Fibroblast of skin of right biceps (primary cell): ENCODE measurements at regions not wholly inside any gene's neighbourhood (a gene's known extent, or its start where the extent isn't known, plus 50 kb on each side); places are given as distances from the start of the nearest gene placed in this dataset.
A peak's percentile ranks its signal among the peaks of the same experiment; 100 is the strongest.
"Not testable (repeated sequence)": the region's sequence is repeated elsewhere in the genome, so short reads cannot be mapped to it uniquely, and the experiment has no call there.

ENCODE experiments used
- DNase-seq: peaks from one replicate; pipeline ENCODE4 v3.0.0-alpha.2; 2013

GRCh38 chr12:114868995-114869834, 185.2 kb upstream of the TBX3 start:
- DNase-seq = peak; percentile 78

DNA sequence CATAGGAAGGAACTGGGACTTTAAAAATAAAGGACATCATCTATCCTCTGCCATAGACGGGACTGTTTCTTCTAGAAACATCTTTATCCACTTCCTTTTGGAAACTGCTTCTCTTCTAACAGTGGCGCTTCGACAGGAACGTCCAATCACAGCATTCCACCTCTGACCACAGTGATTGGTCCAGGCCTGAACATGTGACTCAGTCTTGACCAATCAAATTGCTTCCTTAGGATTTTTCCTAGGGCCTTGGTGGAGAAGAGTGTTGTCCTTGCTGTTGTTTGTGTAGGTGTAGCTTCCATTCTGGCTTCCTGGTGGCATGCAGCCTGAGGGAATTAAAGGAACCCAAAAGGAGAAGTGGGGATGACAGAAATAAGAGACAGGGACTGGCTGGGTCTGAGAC, 182.4 kb upstream of the TBX3 start:
- no peak for DNase-seq

GRCh38 chr12:114864837-114865551, 181.0 kb upstream of the TBX3 start:
- DNase-seq = no peak

- DNase-seq = no peak
These were observed 179.9 kb upstream of the TBX3 start for GRCh38 chr12:114863911-114864310.

- no peak for DNase-seq
These were observed 177.0 kb upstream of the TBX3 start for GRCh38 chr12:114860969-114861368.

DNA sequence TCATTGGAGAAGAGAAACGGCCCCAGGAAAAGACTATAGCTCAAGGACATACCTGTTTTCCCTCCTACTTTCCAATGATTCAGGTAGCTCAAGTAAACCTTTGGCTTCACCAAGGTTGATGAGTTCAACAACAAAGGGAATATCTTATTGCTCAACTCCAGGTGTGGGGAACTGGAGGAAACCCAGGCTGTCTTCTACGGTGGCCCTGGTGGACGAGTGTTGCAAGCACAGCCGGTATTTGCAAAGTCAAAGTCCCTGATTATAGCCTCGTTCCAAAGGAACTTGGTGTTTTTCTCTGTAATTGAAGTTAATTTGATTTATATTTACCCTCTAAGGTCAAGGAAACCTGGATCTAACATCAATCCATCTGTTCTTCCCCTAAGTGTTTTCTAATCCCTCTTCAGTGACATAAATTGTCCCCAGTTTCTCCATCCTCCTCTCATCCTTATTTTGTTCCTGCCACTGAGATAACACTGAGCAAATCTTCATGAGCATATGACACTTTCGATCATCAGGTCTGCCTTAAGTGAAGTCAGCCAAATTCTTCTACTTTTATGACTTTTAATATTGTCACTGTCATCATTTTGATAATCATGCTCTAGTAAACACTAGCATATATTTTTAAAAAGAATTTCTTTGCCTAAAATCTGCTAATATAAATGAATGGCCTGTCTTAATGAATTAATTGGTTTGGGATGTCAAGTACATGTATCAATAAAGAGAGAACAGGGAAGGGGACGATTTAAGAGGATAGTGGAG, 174.6 kb upstream of the TBX3 start:
- no peak for DNase-seq

DNA sequence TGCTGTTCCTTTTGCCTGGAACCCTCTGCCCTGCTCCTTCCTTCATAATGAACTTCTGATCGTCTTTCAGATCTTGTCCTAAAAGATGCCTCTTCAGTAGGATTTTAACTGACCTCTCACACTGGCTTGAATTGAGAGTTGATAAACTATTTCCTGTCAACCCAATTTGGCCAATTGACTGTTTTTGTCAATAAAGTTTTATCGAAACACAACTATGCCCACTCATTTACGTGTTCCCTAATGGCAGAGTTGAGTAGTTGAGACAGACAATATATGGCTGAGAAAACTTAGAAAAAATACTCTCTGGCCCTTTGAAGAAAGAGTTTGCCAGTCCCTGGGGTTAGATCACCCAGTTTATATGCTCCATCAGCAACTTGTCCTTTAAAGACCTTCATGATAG, 171.7 kb upstream of the TBX3 start:
- no peak for DNase-seq

DNA sequence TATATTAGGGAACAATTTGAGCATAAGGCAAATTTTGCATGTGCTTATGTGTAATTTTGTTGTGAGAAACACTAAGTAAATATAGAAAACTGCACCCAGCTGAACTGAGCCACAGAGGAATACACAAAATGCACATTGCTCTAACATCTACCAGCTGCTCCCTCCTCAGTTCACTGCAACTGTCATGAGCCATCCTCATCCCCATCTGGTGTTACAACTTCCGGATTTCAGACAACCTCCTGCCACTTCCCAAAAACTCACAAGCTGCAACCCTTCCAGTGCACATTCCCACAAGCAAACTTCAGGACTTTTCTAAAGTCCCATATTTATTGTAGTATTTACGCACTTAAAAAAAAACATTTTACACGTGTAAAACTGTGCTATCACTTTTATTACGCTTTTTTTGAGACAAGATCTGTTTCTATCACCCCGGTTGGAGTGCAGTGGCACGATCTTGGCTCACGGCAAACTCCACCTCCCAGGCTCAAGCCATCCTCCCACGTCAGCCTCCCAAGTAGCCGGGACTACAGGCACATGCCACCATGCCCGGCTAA, 169.1 kb upstream of the TBX3 start:
- peak; percentile 31 for DNase-seq

- DNase-seq = no peak
These were observed 168.0 kb upstream of the TBX3 start for GRCh38 chr12:114851981-114852380.

DNA sequence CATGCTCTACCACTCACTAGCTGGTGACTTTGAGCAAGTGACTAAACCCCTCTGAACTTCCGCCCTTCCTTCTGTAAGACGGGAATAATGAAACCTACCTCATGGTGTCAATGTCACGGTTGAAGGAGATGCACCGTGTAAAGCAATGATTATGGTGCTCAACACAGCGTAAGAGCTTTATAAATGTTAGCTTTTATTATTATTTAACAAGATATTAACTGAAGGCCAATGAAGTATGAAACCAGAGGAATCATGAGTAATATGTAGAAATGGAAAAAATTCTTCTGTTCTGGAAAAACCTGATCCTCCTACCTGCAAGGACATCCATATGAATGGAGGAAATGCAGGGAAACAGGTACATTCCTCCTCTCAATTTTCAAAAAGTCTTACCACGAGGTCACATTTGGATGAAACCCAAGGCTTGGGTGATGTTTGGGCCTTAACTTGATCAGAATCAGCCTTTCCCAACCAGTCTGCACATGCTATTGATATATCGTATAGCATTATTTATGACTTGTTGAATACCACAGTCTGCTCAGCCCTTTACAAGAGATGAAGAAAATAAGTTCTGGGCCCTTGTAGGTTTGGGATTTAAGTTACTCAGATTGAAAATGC, 166.8 kb upstream of the TBX3 start:
- no peak for DNase-seq

DNA sequence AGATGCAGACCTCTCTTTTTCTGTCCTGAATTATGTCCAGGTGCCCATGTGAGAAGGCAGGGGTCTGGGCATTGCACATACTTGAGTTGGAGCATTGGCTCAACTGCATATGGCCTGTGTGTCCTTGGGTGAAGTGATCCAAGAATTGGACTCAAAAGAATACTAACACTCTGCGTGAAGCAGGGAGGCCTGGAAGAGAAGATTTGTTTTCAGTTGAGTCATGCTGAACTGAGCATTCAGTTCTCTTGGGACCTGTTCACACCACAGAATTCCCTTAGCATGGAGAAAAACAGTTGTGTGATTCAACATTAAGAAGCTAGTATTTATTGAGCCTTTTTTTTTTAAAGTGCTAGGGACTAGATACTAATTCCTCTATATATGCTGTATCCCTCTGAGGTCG, 164.7 kb upstream of the TBX3 start:
- DNase-seq = peak; percentile 96

- peak; percentile 51 for DNase-seq
These were observed 163.6 kb upstream of the TBX3 start for GRCh38 chr12:114847441-114848035.

GRCh38 chr12:114846771-114847170, 162.8 kb upstream of the TBX3 start:
- DNase-seq = no peak

DNA sequence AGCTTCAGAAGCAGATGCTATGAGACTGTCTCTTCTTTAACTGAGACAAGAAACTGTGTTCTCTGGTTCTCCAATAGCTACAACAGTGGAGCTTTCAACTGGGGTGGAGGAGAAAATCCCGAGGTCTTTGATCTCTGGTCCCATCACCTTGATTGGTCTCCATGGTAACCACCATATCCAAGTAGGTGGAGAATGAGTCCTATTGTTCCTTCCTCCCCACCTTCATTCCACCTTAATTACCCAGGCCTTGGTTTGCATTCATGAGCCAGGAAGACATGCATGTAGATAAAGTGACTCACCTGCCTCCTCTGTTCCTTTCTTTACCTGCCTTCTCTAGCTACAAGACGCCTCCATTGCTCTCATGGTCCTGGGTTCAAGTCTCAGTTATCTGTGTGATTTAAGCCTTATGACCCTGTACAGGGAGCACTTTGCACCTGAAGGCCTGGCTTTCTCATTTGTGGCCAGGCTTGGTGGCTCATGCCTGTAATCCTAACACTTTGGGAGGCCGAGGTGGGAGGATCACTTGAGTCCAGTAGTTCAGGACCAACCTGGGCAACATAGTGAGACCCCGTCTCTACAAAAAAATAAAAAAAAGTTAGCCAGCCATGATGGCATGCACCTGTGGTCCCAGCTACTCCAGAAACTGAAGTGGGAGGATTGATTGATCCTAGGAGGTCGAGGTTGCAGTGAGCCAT, 157.7 kb upstream of the TBX3 start:
- DNase-seq = no peak

DNA sequence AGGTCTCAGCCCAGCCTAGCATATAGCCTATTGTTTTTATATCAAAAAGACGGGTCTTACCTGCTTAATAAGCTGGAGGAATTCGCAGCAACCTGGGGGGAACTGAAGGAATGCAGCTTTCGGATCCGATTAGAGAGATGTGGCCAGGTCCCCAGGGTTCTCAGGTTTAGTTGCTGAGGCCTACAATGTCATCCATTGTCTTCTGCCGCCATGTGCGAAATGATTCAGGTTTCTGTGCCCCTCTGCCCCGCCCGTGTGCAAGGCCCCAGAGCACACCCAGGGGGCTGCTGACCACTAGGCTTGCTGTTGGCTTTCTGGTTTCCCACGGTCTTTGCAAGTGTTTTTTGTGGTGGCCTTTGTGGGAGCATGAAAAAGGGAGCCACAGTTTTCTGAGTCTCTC, 154.5 kb upstream of the TBX3 start:
- DNase-seq = no peak

- no peak for DNase-seq
These were observed 152.6 kb upstream of the TBX3 start for GRCh38 chr12:114836609-114837008.

GRCh38 chr12:114835031-114835430, 151.1 kb upstream of the TBX3 start:
- peak; percentile 91 for DNase-seq

GRCh38 chr12:114834621-114835020, 150.6 kb upstream of the TBX3 start:
- peak; percentile 84 for DNase-seq

DNA sequence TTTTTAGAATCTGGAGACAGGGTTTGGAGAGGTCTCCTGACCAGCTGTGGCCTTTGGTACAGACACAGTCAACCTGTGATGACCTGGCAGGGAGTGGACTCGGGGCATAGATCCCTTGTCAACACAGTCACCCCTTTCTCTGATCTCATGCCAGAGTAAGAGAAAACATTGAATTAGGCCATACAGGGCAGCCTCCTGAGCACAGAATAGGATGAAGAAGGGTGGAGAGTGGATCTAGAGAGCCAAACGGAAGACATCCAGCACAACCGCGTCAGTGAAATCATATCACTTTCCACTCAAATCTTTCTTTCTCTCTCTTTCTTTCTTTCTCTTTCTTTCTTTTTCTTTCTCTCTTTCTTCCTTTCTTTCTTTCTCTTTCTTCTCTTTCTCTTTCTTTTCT, 145.9 kb upstream of the TBX3 start:
- no peak for DNase-seq

DNA sequence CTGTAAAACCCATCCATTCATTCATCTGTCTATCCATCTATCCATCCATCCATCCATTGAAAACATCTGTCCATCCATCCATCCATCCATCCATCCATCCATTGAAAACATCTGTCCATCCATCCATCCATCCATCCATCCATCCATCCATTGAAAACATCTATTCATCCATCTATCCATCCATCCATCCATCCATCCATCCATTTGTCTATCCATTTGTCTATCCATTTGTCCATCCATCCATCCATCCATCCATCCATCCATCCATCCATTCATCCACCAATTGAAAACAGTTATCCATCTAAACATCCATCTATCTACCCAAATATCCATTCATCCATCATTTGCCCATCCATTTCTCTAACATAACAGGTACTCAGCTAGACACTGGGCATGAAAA, 145.3 kb upstream of the TBX3 start:
- not testable (repeated sequence) for DNase-seq

GRCh38 chr12:114827461-114827860, 143.5 kb upstream of the TBX3 start:
- DNase-seq = no peak

GRCh38 chr12:114826244-114826643, 142.3 kb upstream of the TBX3 start:
- DNase-seq = no peak
